ENCODE measurements at regions not wholly inside any gene's neighbourhood (a gene's known extent, or its start where the extent isn't known, plus 50 kb on each side); places are given as distances from the start of the nearest gene placed in this dataset.

DNA sequence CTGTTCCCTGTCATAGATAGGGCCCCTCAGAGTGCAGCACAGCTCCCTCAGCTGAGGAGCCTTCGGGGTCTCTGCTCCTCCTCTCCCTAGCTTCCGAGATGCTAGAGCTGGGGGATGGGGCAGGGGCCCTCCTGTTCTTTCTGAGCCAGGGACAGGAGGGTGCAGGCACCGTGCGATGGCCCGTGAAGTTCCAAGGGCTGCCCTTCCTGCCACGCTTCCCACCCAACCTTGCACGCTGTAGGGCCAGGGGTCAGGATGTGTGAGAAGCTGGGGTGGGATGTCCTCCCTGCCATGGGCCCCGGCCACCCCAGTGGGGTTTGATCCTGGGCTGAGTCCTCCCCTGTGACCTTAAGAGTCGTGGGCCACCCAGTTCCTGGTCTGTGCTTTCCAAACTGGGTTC, 240.7 kb upstream of the C1orf174 start:
- intact Hi-C loops (cut with DNase I): no loop called here
- DNase-seq (ENCODE audit: missing footprints) (no peak), ATAC-seq (no peak)

DNA sequence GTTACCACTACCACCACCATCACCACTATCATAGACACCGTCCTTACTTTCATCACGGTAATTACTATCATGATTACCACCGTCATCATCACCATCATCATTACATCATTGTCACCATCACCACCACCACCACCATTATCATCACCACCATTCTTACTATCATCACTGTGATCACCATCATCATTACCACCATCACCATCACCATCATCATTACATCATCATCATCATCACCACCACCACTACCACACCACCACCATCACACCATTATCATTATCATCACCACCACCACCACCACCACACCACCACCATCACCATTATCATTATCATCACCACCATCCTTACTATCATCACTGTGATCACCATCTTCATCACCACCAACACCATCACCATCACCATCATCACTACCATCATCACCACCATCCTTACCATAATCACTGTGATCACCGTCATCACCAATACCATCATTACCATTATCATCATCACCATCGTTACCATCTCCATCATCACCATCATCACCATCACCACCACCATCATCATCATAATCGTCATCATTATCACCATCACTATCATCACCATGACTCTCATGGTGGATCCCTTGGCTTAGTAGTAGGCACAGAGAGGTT, 244.4 kb upstream of the C1orf174 start:
- intact Hi-C loops (cut with DNase I): no loop called here
- ATAC-seq (peak; percentile 20), DNase-seq (ENCODE audit: missing footprints) (no peak)

- DNase-seq (ENCODE audit: missing footprints): no peak
- intact Hi-C loops (cut with DNase I): no loop called here
- no peak for ATAC-seq
Observed at GRCh38 chr1:4146101-4146500, 246.0 kb upstream of the C1orf174 start.

GRCh38 chr1:4146614-4147013, 246.5 kb upstream of the C1orf174 start:
- ATAC-seq (no peak), DNase-seq (ENCODE audit: missing footprints) (no peak)
- intact Hi-C loops (cut with DNase I): no loop called here

- no peak for DNase-seq (ENCODE audit: missing footprints)
- intact Hi-C loops (cut with DNase I): no loop called here
- no peak for ATAC-seq
Observed at GRCh38 chr1:4147509-4147908, 247.4 kb upstream of the C1orf174 start.

DNA sequence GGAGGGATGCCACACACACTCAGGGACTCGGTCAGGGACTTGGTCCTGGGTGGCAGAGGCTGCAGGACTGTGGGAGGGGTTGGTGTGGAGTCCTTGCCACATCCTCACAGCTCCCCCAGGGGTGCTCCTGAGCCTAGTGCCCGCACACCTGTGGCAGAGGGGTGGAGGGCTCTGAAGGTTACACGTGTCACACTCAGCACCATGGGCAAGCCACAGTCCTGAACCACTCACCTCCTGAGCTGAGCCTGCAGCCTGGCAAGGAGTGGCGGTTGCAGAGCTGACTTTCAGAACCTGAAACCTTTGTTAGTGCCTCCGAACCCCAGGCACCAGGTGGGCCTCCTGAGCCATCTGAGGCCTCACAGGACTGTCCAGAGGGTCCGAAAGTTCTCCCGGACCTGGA, 249.2 kb upstream of the C1orf174 start:
- ATAC-seq (no peak), DNase-seq (ENCODE audit: missing footprints) (no peak)
- intact Hi-C loops (cut with DNase I): no loop called here

DNA sequence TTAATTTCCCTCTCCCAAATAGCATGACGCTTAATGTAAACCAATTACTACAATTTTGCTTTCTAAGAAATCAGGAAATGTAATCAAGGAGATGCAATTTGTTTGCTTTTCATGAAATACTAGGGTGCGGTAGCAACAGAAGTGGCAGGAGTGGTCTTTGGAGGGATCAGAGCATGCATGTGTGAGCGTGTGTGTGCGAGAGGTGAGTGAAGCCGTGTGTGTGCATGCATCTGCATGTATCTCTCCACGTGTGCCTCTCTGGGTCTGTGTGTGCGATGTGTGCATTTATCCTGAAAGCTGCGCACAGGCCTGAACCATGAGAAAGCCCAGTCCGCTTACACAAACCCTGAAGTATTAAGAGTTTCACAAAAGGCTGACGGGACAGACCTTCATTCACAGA, 249.8 kb upstream of the C1orf174 start:
- intact Hi-C loops (cut with DNase I): no loop called here
- DNase-seq (ENCODE audit: missing footprints) (no peak), ATAC-seq (no peak)

- DNase-seq (ENCODE audit: missing footprints) (no peak), ATAC-seq (no peak)
- intact Hi-C loops (cut with DNase I): no loop called here
Observed at GRCh38 chr1:4150262-4150661, 250.2 kb upstream of the C1orf174 start.

DNA sequence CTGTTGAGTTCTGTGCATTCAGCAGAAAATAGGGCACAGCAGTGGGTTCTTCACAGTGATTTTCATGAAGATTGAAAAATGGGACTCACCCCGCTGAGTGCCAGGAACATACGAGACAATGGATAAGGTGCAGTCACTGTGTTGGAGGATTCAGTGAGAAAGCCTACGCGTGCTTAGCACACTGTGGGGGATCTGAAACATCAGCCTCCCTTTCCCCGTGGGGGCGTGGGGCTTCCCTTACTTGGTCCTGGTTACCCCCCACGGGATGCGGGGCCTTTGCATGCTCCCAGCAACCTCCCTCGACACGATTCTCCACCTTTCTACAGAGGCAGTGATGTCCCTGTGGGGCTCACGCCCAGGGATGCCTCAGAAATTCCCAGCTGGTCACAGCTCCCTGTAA, 252.2 kb upstream of the C1orf174 start:
- DNase-seq (ENCODE audit: missing footprints) (no peak), ATAC-seq (no peak)
- intact Hi-C loops (cut with DNase I): no loop called here

DNA sequence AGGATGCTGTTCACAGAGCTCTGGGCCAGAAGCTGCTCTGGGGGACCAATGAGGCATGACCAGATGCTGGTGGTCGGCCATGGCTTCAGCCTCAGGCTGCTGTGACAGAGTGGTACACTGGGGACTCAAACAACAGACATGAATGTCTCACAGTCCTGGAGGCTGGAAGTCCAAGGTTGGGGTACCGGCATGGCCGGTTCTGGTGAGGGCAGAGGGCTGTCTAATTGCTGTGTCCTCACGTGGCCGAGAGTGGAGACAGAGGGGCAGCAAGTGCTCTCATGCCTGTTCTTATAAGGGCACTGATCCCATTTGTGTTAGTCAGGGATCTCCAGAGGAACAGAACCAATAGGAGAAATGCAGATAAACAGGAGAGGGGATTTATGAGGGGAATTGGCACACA, 253.5 kb upstream of the C1orf174 start:
- DNase-seq (ENCODE audit: missing footprints) (no peak), ATAC-seq (no peak)
- intact Hi-C loops (cut with DNase I): no loop called here

GRCh38 chr1:4156241-4156973, 256.3 kb upstream of the C1orf174 start:
- DNase-seq (ENCODE audit: missing footprints) (no peak), ATAC-seq (no peak)
- intact Hi-C loops (cut with DNase I): no loop called here

DNA sequence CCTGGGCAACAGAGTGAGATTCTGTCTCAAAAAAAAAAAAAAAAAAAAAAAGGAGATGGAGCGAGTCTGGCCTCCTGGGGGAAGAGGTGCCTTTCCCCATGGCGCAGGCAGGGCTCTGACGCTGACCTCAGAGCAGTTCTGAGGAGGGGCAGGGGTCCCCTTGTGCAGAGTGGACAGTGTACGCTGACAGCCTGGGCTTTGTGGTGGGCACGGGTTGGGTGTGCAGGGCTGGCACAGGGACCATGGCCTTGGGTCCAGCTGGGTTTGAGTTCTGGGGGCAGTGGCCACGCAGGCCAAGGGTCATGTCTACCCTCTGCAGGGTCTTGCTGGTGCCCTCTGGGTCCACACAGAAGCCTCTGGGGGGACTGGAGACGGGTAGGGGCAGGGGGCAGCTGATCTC, 260.1 kb upstream of the C1orf174 start:
- intact Hi-C loops (cut with DNase I): no loop called here
- ATAC-seq: no peak
- DNase-seq (ENCODE audit: missing footprints): no peak

DNA sequence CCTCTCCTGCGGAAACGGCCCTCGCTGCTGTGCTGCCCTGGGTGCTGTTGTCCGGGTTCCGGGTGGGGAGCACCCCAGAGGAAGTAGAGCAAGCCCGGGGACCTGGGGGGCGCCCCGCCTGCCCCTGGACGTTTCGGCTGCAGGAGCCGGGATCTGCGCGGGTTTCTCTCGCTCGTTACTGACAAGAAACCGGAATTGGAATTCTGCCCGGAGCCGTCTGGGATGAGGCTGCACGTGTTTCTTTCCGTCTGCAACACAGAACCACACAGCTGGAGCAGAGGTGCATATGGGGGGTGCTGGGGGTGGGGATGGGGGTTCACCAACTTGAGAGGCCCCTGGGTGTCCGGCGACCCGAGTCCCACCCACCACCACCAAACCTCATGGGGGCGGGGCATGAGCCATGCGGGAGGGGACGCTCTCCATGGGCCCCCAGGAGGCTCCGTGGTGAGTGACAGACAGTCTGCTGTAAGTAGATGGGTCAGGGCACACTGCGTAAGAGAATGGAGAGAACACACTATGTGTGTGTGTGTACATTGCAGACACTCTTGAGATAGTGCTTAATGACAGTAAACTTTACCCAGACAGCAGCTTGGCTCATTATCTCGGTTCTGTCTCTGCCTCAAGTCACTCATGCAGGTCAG, 261.4 kb upstream of the C1orf174 start:
- DNase-seq (ENCODE audit: missing footprints) (no peak), ATAC-seq (no peak)
- intact Hi-C loops (cut with DNase I): no loop called here

DNA sequence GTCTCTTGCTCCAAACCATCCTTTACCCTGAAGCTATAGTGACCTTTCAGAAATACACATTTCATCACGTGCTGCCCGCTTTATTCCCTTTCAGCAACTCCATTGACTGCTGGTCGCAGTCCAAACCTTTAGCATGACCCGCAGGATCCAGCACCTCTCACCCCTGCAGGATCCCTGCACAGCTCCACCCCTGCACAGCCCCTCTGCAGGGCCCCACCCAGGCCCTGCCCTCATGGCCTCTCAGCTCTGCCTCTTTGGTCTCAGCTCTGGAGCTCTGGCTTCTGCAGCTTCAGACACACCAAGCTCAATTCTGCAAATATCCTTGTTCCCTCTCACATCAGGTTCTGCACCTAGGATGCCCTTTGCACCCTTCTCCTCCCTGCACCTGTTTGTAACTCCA, 264.9 kb upstream of the C1orf174 start:
- intact Hi-C loops (cut with DNase I): no loop called here
- ATAC-seq (no peak), DNase-seq (ENCODE audit: missing footprints) (no peak)

DNA sequence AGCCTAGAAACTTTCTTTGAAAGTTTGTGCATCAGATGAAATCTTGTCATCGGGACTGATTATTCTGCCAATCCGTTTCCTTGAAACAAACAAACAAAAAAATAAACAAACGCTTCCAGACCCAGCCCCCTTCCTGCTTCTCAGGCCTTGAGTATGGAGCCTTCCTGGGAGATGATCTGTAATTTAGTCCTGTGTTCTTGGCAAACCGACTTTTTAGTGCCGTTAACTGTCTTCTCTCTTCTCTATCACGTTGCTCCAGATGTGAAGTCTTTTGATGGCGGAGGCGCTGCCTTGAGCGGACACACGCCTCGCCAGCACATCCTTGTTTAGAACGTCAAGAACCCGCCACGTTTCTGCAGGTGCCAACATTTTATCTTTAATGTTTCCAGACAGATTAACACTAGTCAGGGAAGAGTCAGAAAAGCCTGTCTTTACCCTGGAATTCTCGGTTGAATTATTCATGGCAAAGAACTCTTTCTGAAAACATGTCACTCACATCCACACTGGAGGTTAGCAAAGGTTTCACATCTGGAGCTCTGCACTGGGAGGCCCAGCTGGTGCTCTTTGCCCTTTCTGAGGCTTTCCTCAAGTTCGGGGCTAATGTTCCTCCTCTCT, 265.7 kb upstream of the C1orf174 start:
- DNase-seq (ENCODE audit: missing footprints): no peak
- intact Hi-C loops (cut with DNase I): no loop called here
- ATAC-seq: no peak

DNA sequence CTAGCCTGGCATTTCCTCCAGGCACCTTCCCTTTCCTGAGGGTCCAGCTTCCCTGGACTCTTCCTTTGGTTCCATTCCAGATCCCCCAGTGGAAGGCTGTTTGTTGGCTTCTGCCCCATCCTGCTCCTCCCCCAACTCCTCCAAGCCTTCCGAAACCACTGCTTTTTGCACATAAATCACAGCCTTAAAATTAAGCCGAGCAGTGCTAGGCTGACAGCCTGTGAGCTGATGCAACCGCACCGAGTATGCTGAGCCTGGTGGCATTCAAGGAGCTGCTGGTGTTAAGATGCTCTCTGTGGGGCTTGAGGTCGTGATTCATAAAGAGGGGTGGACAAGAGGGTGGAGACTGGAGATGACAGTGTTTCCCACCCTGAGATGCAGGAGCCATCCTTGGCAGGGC, 266.6 kb upstream of the C1orf174 start:
- DNase-seq (ENCODE audit: missing footprints) (no peak), ATAC-seq (no peak)
- intact Hi-C loops (cut with DNase I): no loop called here

DNA sequence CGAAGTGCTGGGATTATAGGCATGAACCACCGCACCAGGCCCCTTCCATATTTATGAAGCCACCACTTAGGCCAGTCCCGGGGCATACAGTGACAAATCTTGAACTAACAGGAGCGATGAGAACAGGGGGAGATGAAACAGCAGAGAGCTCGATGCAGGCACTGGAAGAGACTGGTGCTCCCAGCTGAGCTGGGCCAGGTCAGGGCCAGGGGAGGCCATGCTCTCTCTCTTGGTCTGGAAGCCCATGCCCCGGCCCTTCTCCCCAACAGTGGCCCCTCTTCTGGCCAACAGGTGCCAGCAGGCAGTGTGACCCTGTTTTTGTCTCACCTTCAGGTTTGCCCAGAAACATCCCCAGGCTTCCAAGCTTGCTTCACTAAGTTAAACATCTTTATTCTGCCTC, 269.9 kb upstream of the C1orf174 start:
- ATAC-seq (no peak), DNase-seq (ENCODE audit: missing footprints) (no peak)
- intact Hi-C loops (cut with DNase I): no loop called here

DNA sequence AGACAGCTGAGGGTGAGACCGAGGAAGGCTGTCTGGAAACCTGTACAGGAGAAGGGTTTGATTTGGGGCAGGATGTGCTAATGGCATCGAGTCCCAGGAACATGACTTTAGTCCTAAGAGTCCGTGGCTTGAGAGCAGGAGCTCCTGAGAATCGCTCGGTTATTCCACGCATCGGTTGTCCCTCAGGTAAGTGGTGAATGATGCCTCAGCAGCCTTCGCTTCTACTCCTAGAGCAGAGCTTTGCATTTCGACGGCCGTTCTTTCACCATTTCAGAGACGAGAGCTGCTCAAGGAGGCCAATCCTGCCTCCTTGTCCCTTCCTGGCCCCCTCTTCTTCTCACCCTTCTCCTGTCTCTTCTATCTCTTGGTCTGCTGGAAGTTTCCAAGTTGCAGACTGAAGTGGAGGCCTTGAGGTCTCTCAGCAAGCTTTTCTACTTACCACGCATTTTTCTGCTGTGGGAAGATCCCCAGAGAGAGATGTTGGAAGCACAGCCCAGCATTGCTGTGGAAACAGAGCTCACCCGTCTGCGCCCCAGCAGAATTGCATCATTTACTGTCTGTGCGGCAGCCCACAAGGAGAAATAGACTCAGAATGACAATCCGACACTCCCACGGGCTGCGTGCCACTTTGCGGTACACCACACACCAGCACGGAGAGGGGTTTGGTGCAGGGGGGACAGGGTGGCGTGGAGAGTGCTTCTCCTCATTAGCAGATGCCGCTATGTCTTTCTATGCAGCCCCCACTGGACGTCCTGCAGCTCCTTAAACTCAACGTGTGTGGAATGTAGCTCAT, 270.7 kb upstream of the C1orf174 start:
- intact Hi-C loops (cut with DNase I): no loop called here
- ATAC-seq (peak; percentile 64), DNase-seq (ENCODE audit: missing footprints) (no peak)
